ENCODE measurements at regions not wholly inside any gene's neighbourhood (a gene's known extent, or its start where the extent isn't known, plus 50 kb on each side); places are given as distances from the start of the nearest gene placed in this dataset.

GRCh38 chr18:78573773-78574172, 405.8 kb upstream of the SALL3 start:
- Histone ChIP-seq H3K9me3 (ENCODE audit: low read length) (peaks cover 8% of the 10 kb centered on the region), H3K79me2 (replicated peaks; ENCODE audit: insufficient read depth, low read length) (no peaks in the 10 kb centered on the region), H2AFZ (ENCODE audit: low read depth, low read length) (no peak overlapping the region), H3K9ac (ENCODE audit: low read length) (no peak overlapping the region), H3K4me3 (ENCODE audit: low read length) (no peak overlapping the region), H4K20me1 (ENCODE audit: insufficient read depth) (no peaks in the 10 kb centered on the region), H3F3A (ENCODE audit: insufficient read depth, low read length, poor library complexity, severe bottlenecking) (no peaks in the 10 kb centered on the region), H3K4me2 (ENCODE audit: low read length) (no peak overlapping the region), H3K9me2 (ENCODE audit: insufficient read depth, low read length) (no peaks in the 10 kb centered on the region), H3K27ac (ENCODE audit: low read length) (no peak overlapping the region), H3K36me3 (ENCODE audit: insufficient read depth, low read length) (no peaks in the 10 kb centered on the region), H3K27me3 (ENCODE audit: insufficient read depth, low read depth, low read length) (no peaks in the 10 kb centered on the region)
- TF ChIP-seq POLR2AphosphoS5 (IDR thresholded peaks at IDR 0.05): no peak
- TF ChIP-seq EZH2 (IDR thresholded peaks at IDR 0.05; ENCODE audit: borderline replicate concordance, insufficient read depth, low read length, poor library complexity, severe bottlenecking): no peak
- no peak for TF ChIP-seq RAD21 (conservative IDR thresholded peaks at IDR 0.05)
- no peak for TF ChIP-seq EP300 (conservative IDR thresholded peaks at IDR 0.05; ENCODE audit: poor library complexity, severe bottlenecking)
- TF ChIP-seq CTCF (IDR thresholded peaks at IDR 0.05; ENCODE audit: poor library complexity, severe bottlenecking): no peak
- no peak for TF ChIP-seq SMC3 (conservative IDR thresholded peaks at IDR 0.05; ENCODE audit: poor library complexity)
- no peak for TF ChIP-seq REST (IDR thresholded peaks at IDR 0.05; ENCODE audit: borderline replicate concordance)
- TF ChIP-seq MXI1 (conservative IDR thresholded peaks at IDR 0.05; ENCODE audit: poor library complexity, severe bottlenecking): no peak
- TF ChIP-seq TAF1 (IDR thresholded peaks at IDR 0.05; ENCODE audit: low read depth): no peak

- H3K9me3 ChIP-seq (ENCODE audit: low read length): peaks cover 8% of the 10 kb centered on the region
- no peaks in the 10 kb centered on the region for H4K20me1 ChIP-seq (ENCODE audit: insufficient read depth)
- H3K4me3 ChIP-seq (ENCODE audit: low read length): no peak overlapping the region
- TF ChIP-seq SMC3 (conservative IDR thresholded peaks at IDR 0.05; ENCODE audit: poor library complexity): no peak
- no peak for TF ChIP-seq REST (IDR thresholded peaks at IDR 0.05; ENCODE audit: borderline replicate concordance)
- TF ChIP-seq RAD21 (conservative IDR thresholded peaks at IDR 0.05): no peak
- TF ChIP-seq EZH2 (IDR thresholded peaks at IDR 0.05; ENCODE audit: borderline replicate concordance, insufficient read depth, low read length, poor library complexity, severe bottlenecking): no peak
- TF ChIP-seq CTCF (IDR thresholded peaks at IDR 0.05; ENCODE audit: poor library complexity, severe bottlenecking): no peak
- no peak for TF ChIP-seq POLR2AphosphoS5 (IDR thresholded peaks at IDR 0.05)
- TF ChIP-seq MXI1 (conservative IDR thresholded peaks at IDR 0.05; ENCODE audit: poor library complexity, severe bottlenecking): no peak
- no peak for TF ChIP-seq EP300 (conservative IDR thresholded peaks at IDR 0.05; ENCODE audit: poor library complexity, severe bottlenecking)
- TF ChIP-seq TAF1 (IDR thresholded peaks at IDR 0.05; ENCODE audit: low read depth): no peak
- H3K27ac ChIP-seq (ENCODE audit: low read length): no peak overlapping the region
- no peaks in the 10 kb centered on the region for H3K79me2 ChIP-seq (replicated peaks; ENCODE audit: insufficient read depth, low read length)
- H2AFZ ChIP-seq (ENCODE audit: low read depth, low read length): no peak overlapping the region
- H3K4me2 ChIP-seq (ENCODE audit: low read length): no peak overlapping the region
- no peaks in the 10 kb centered on the region for H3K27me3 ChIP-seq (ENCODE audit: insufficient read depth, low read depth, low read length)
- no peaks in the 10 kb centered on the region for H3F3A ChIP-seq (ENCODE audit: insufficient read depth, low read length, poor library complexity, severe bottlenecking)
- no peaks in the 10 kb centered on the region for H3K9me2 ChIP-seq (ENCODE audit: insufficient read depth, low read length)
- no peaks in the 10 kb centered on the region for H3K36me3 ChIP-seq (ENCODE audit: insufficient read depth, low read length)
- no peak overlapping the region for H3K9ac ChIP-seq (ENCODE audit: low read length)
These were observed 402.7 kb upstream of the SALL3 start for GRCh38 chr18:78576967-78577366.
